Fibroblast of lung (primary cell): ENCODE measurements at regions not wholly inside any gene's neighbourhood (a gene's known extent, or its start where the extent isn't known, plus 50 kb on each side); places are given as distances from the start of the nearest gene placed in this dataset.

Experiments
- DNase-seq, 2 donors: peaks; one replicate each; pipeline versions ENCODE4 v3.0.0 to v3.0.0-alpha.2; 2010; ENCODE audit warnings: low read depth in 2 of 2
- H2AFZ ChIP-seq: 2 replicates; pipeline ENCODE4 v1.5.1; 2012; ENCODE audit warnings: low read length, control low read depth, inconsistent platforms
- H3K27ac ChIP-seq: 2 replicates; pipeline ENCODE4 v1.5.1; 2011; ENCODE audit warnings: low read length, control low read depth; ENCODE audit not compliant: insufficient read depth
- H3K27me3 ChIP-seq: 2 replicates; pipeline ENCODE4 v1.5.1; 2011; ENCODE audit warnings: mild to moderate bottlenecking, low read length; ENCODE audit not compliant: control insufficient read depth, insufficient read depth
- H3K36me3 ChIP-seq: 2 replicates; pipeline ENCODE4 v1.5.1; 2011; ENCODE audit warnings: low read length; ENCODE audit not compliant: control insufficient read depth, insufficient read depth
- H3K4me1 ChIP-seq: 2 replicates; pipeline ENCODE4 v1.5.1; 2011; ENCODE audit warnings: low read length; ENCODE audit not compliant: control insufficient read depth, insufficient read depth; ENCODE audit errors: extremely low read depth
- H3K4me2 ChIP-seq: 2 replicates; pipeline ENCODE4 v1.5.1; 2011; ENCODE audit warnings: low read length, control low read depth; ENCODE audit not compliant: insufficient read depth; ENCODE audit errors: extremely low read depth
- H3K4me3 ChIP-seq, 4 experiments: fragments of 200-600 bp in 1 of 4; sonication (generic) in 1 of 4; replicated peaks in 1 of 4; 2 replicates each; pipeline ENCODE4 v1.5.1; 2011 to 2016; ENCODE audit warnings: low read length in 4 of 4, low read depth in 3 of 4, mild to moderate bottlenecking in 3 of 4, control low read depth in 2 of 4, inconsistent platforms in 1 of 4, mixed read lengths in 1 of 4; ENCODE audit not compliant: insufficient read depth in 1 of 4; ENCODE audit errors: control extremely low read depth in 1 of 4
- H3K79me2 ChIP-seq: 2 replicates; pipeline ENCODE4 v1.5.1; 2012; ENCODE audit warnings: mild to moderate bottlenecking, low read length, inconsistent platforms; ENCODE audit not compliant: control insufficient read depth, insufficient read depth
- H3K9ac ChIP-seq: 2 replicates; pipeline ENCODE4 v1.5.1; 2011; ENCODE audit warnings: mild to moderate bottlenecking, low read length, control low read depth; ENCODE audit not compliant: insufficient read depth
- H3K9me3 ChIP-seq: 2 replicates; pipeline ENCODE4 v1.5.1; 2012; ENCODE audit warnings: low read depth, low read length; ENCODE audit not compliant: control insufficient read depth, insufficient read depth
- H4K20me1 ChIP-seq: 2 replicates; pipeline ENCODE4 v1.5.1; 2011; ENCODE audit warnings: low read length; ENCODE audit not compliant: control insufficient read depth, insufficient read depth; ENCODE audit errors: extremely low read depth
- CTCF ChIP-seq, 2 donors: IDR thresholded peaks in 1 of 2; conservative IDR thresholded peaks in 1 of 2; 1 replicate in 1 of 2; 2 replicates in 1 of 2; pipeline ENCODE4 v1.5.1; 2011 to 2012; ENCODE audit warnings: low read length in 2 of 2, control low read depth in 1 of 2, inconsistent platforms in 1 of 2, low read depth in 1 of 2, mild to moderate bottlenecking in 1 of 2
- EZH2 ChIP-seq: IDR thresholded peaks from 2 replicates; pipeline ENCODE4 v1.5.1; 2012; ENCODE audit warnings: low read length, control low read depth, mild to moderate bottlenecking; ENCODE audit errors: missing control alignments

- no peak overlapping the region for H3K4me2 ChIP-seq
- no peaks in the 10 kb centered on the region for H3K27me3 ChIP-seq
- H3K9ac ChIP-seq: no peak overlapping the region
- no peak overlapping the region for H2AFZ ChIP-seq
- H3K36me3 ChIP-seq: no peaks in the 10 kb centered on the region
- H3K79me2 ChIP-seq: no peaks in the 10 kb centered on the region
- no peaks in the 10 kb centered on the region for H3K4me1 ChIP-seq
- no peak for TF ChIP-seq CTCF (conservative IDR thresholded peaks at IDR 0.05 in 1 of 2, IDR thresholded peaks at IDR 0.05 in 1 of 2; ENCODE audit: low read depth in 1 of 2, low read length in 2 of 2)
- TF ChIP-seq EZH2: no peak
- no peaks in the 10 kb centered on the region for H3K9me3 ChIP-seq
- H4K20me1 ChIP-seq: no peaks in the 10 kb centered on the region
- DNase-seq: no peak
- no peak overlapping the region for H3K27ac ChIP-seq
- H3K4me3 ChIP-seq: no peak overlapping the region
These were observed 62.5 kb upstream of the CITED2 start for GRCh38 chr6:139436957-139437348.

GRCh38 chr6:139436200-139436956 lies 61.9 kb upstream of the CITED2 start:
- H2AFZ ChIP-seq: no peak overlapping the region
- H3K79me2 ChIP-seq: no peaks in the 10 kb centered on the region
- no peak overlapping the region for H3K4me3 ChIP-seq
- no peak overlapping the region for H3K4me2 ChIP-seq
- H3K36me3 ChIP-seq: no peaks in the 10 kb centered on the region
- no peak overlapping the region for H3K27ac ChIP-seq
- no peaks in the 10 kb centered on the region for H4K20me1 ChIP-seq
- H3K9ac ChIP-seq: no peak overlapping the region
- H3K9me3 ChIP-seq: no peaks in the 10 kb centered on the region
- H3K4me1 ChIP-seq: no peaks in the 10 kb centered on the region
- no peaks in the 10 kb centered on the region for H3K27me3 ChIP-seq
- TF ChIP-seq EZH2: no peak
- no peak for TF ChIP-seq CTCF (conservative IDR thresholded peaks at IDR 0.05 in 1 of 2, IDR thresholded peaks at IDR 0.05 in 1 of 2; ENCODE audit: low read depth in 1 of 2, low read length in 2 of 2)
- DNase-seq: peak in 1 of 2 donors; percentile 83

- H3K27me3 ChIP-seq: no peaks in the 10 kb centered on the region
- no peak overlapping the region for H2AFZ ChIP-seq
- TF ChIP-seq EZH2: no peak
- no peak for TF ChIP-seq CTCF (conservative IDR thresholded peaks at IDR 0.05 in 1 of 2, IDR thresholded peaks at IDR 0.05 in 1 of 2; ENCODE audit: low read depth in 1 of 2, low read length in 2 of 2)
- no peak overlapping the region for H3K27ac ChIP-seq
- H3K4me3 ChIP-seq: no peak overlapping the region
- DNase-seq: peak; percentile 17 to 34
- no peaks in the 10 kb centered on the region for H3K36me3 ChIP-seq
- H4K20me1 ChIP-seq: no peaks in the 10 kb centered on the region
- no peak overlapping the region for H3K4me2 ChIP-seq
- H3K79me2 ChIP-seq: no peaks in the 10 kb centered on the region
- no peaks in the 10 kb centered on the region for H3K9me3 ChIP-seq
- no peak overlapping the region for H3K9ac ChIP-seq
- H3K4me1 ChIP-seq: no peaks in the 10 kb centered on the region
These were observed 59.4 kb upstream of the CITED2 start for GRCh38 chr6:139433631-139434419.
